ENCODE measurements at regions not wholly inside any gene's neighbourhood (a gene's known extent, or its start where the extent isn't known, plus 50 kb on each side); places are given as distances from the start of the nearest gene placed in this dataset.
A peak's percentile ranks its signal among the peaks of the same experiment; 100 is the strongest.
"Not testable (repeated sequence)": the region's sequence is repeated elsewhere in the genome, so short reads cannot be mapped to it uniquely, and the experiment has no call there.

GRCh38 chr5:102048940-102049339 is 247.1 kb downstream of the SLCO4C1 start:
- no peak for DNase-seq

- not testable (repeated sequence) for DNase-seq
Measured at GRCh38 chr5:102047073-102047472, 249.0 kb downstream of the SLCO4C1 start.

DNA sequence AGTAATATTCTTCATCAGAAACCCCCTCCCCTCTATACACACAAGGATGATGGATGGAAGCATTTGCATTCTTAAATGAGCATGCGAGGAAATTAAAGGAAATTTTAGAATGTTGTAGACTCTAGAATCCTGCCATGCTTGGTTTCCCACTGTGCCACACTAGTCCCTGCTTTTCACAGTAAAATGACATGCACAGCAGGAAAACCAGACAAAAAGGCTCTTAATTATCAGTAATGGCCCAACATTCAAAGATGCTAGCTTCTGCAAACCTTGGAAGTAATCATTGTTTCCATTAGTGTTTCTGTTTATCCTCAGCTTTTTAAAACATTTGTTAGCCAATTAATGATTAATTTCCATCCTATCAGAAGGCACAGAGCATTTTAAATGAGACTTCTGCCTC is 255.8 kb downstream of the SLCO4C1 start:
- DNase-seq, result no peak

- no peak for DNase-seq
Measured at GRCh38 chr5:102036927-102037326, 259.2 kb downstream of the SLCO4C1 start.

GRCh38 chr5:102031711-102032110 is 264.4 kb downstream of the SLCO4C1 start:
- no peak for DNase-seq

DNA sequence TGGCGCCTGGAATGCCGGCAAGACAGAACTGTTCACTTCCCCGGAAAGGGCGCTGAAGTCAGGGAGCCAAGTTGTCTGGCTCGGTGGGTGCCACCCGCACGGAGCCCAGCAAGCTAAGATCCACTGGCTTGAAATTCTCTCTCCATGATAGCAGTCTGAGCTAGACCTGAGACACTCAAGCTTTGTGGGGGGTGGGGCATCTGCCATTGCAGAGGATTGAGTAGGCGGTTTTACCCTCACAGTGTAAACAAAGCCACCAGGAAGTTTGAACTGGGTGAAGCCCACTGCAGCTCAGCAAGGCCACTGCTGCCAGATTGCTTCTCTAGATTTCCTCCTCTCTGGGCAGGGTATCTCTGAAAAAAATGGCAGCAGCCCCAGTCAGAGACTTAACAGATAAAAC is 277.4 kb downstream of the SLCO4C1 start:
- no peak for DNase-seq

GRCh38 chr5:102018279-102018678 is 277.8 kb downstream of the SLCO4C1 start:
- no peak for DNase-seq

DNA sequence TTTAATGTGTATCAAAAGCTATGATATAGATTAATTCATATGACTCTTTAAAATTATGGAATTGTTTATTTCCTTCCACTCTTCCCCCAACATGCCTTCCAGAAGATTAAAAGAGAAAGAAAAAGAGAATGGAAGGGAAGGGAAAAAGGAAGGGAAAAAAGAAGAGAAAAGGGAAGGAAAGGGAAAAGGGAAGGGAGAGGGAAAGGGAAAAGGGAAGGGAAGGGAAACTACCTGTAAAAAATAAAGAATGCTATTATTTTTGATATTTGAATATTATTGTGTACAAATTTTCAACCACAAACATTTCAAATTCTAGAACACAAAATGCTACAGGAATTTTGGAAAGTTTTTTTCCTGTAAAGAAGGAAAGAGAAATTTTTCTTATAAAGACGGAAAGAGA is 281.7 kb downstream of the SLCO4C1 start:
- no peak for DNase-seq

GRCh38 chr5:102010644-102011043 is 285.4 kb downstream of the SLCO4C1 start:
- DNase-seq, result no peak

DNA sequence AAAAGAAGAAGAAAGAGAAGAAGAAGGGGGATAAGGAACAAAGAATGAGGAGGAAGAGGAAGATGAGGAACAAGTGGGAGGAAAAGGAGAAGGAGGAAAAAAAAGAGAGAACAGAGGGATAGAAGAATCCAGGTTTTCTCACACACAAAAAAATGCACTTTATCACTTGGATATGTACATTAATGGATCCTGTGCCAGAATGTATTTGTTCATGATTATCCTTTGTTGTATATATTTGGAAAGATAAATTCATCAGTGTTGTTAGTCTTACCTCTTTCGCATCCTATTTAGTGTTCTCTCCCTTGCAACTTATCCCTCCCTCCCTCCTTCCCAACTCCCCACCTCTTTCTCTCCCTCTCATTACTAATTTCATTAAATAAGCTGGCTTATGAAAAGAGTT is 298.8 kb downstream of the SLCO4C1 start:
- DNase-seq, result no peak

DNA sequence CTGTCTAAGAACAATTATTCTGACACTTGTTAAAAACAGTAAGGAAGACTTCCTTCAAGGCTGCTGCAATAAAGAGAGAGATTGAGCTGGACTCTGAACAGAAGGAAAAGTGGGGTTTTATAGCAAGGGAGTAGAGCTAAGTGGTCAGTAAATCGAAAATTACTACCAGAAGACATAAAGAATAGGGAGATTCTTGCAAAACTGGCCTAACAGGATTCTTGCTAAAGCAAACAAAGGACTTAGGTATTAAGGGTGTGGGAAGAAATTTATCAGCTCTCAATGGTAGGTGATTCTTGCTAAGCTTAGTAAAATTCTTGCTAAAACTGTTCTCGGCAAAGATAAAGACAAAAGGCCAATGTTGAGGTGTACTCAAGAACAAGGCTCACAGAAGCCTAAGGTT is 300.5 kb downstream of the SLCO4C1 start:
- no peak for DNase-seq

DNA sequence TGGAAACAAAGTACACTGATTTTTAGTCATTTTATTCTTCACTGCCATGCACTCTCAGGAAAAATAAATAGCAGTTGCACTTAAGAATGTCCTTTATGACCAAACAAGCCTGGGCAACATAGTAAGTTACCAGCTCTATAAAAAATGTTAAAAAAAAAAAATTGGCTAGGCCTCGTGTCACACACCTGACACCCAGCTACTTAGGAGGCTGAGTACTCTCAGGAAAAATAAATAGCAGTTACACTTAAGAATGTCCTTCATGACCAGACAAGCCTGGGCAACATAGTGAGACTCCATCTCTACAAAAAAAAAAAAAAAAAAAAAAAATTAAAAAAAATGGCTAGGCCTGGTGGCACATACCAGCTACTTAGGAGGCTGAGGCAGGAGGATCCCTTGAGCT is 304.6 kb downstream of the SLCO4C1 start:
- no peak for DNase-seq

DNA sequence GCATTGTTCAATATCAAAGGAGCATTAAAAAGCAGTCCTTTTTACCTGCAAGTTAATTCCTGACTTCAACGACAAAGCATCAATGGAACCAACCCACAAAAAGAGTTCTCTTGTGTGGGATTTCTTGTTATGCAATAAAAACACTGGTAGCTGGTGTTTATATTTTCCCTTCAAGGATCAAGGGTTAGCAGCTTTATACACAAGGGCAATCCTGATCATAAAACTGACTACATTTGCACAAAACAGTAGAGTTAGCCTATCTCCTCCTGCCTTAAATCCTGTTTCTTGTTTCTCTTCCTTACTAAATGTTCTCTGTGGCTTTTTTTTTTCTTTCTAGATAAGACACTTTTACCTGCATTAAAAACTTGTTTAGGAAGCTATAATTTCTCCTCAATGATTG is 306.4 kb downstream of the SLCO4C1 start:
- no peak for DNase-seq

DNA sequence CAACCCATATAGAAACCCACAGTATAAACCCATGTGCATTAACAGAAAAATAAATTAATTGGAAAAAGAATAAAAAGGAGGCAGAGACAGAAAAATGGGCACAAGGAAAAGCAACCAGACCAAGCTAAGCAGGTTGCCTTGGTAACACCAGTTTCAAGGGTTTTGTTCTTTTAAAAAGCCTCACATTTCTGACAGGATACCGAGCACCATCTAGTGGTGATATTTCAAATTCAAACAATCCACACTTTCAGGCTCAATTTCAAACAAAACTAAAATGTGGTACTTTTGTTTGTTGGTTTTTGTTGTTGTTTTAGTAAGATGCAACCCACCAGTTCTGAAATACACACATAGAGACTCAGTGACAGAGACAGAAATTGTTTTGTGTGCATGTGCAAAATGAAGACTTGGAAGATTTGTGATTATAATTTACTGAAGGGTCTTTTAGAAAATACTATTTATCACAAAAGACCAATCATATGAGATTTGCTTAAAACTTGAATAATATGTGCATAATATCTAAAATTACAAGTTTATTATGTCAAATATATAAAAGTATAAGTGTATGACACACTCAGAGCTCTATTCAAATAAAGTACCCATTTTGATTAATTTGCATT is 318.2 kb downstream of the SLCO4C1 start:
- DNase-seq, result peak; percentile 48

GRCh38 chr5:101976933-101977332 is 319.2 kb downstream of the SLCO4C1 start:
- no peak for DNase-seq

GRCh38 chr5:101969742-101970141 is 326.3 kb downstream of the SLCO4C1 start:
- DNase-seq, result no peak

- DNase-seq, result no peak
Measured at GRCh38 chr5:101966476-101966875, 329.6 kb downstream of the SLCO4C1 start.

- DNase-seq, result no peak
Measured at GRCh38 chr5:101955891-101956290, 340.2 kb downstream of the SLCO4C1 start.

GRCh38 chr5:101950019-101950418 is 346.1 kb downstream of the SLCO4C1 start:
- no peak for DNase-seq

DNA sequence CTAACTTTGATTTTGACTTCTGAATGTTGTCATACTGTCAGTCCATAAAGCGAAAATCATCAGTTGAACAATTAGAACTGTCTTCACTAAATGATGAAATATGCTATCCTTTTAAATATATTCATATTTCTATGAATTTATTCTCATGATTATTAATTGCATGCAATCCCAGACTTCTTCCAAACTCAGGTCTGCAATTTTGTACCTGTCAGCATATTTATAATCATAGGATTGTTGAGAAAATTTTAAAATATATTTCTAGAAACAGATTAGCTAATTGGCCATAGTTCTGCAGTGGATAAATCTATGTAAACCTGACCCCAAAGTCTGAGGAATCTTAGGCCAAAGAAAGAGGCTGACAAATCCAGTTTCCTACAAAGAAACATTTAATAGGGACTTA is 347.5 kb downstream of the SLCO4C1 start:
- DNase-seq, result no peak

DNA sequence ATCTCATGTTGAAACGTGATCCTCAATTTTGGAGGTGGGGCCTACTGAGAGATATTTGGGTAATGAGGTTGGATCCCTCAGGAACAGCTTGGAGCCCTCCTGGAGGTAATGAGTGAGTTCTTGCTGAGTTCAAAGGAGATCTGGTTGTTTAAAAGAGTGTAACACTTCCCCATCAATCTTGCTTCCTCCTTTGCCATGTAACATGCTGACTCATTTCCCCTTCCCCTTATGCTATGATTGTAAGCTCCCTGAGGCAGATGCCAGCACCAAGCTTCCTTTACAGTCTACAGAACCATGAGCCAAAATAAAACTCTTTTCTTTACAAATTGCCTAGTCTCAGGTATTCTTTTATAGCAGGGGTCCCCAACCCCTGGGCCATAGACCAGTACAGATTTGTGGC is 352.3 kb downstream of the SLCO4C1 start:
- DNase-seq, result no peak

- peak; percentile 7 for DNase-seq
Measured at GRCh38 chr5:101942321-101942882, 353.7 kb downstream of the SLCO4C1 start.

- no peak for DNase-seq
Measured at GRCh38 chr5:101937041-101937440, 359.0 kb downstream of the SLCO4C1 start.

DNA sequence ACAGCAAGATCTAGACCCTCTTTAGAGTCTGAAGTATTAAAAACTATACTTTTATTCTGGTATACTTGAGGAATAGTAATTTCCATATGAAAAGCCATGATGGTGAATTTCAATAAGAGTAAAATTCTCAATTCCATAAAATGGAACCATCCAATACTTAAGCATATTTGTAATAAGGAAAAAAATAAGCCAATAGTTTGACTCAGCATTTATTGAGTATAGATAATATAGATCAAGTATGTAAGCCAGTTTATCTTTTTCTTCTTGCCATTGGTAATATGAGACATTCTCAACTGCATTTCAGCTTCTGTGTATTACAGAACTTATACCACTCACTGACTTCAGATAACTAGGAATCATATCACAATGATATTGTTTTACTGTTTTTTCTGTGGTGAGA is 361.0 kb downstream of the SLCO4C1 start:
- no peak for DNase-seq

- no peak for DNase-seq
Measured at GRCh38 chr5:101932599-101932998, 363.5 kb downstream of the SLCO4C1 start.

Data from fibroblast of skin of back (primary cell).